ENCODE measurements at regions not wholly inside any gene's neighbourhood (a gene's known extent, or its start where the extent isn't known, plus 50 kb on each side); places are given as distances from the start of the nearest gene placed in this dataset.
A peak's percentile ranks its signal among the peaks of the same experiment; 100 is the strongest.

DNA sequence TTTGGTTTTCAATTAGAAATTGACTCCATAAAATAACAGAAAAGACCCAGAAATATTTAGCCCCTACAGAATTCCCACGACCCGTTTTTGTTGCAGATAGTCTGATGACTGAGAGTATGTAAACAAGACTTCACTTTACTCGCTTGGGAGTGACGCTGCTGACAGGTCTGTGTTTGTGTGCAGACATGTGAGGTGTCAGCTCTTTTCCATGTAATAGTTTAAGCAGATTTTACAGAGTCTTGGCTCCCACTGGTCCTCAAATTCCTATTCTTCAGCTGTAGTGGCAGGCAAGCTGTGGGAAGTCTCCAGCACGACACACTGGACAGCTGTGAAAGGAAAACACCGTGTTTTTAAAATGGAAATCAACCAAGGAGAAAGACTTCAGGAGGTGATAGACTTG, 455.7 kb downstream of the GABRG1 start:
- no peak for DNase-seq (ENCODE audit: low read depth)
- in situ Hi-C loops (cut with HindIII; ENCODE audit: low pct_unique_long_range_greater_than_20kb, low sequenced_read_pairs): no loop called here

- in situ Hi-C loops (cut with HindIII; ENCODE audit: low pct_unique_long_range_greater_than_20kb, low sequenced_read_pairs): no loop called here
- no peak for DNase-seq (ENCODE audit: low read depth)
These were observed 460.2 kb downstream of the GABRG1 start for GRCh38 chr4:45663628-45664081.

GRCh38 chr4:45663003-45663402, 460.9 kb downstream of the GABRG1 start:
- DNase-seq (ENCODE audit: low read depth): peak; percentile 2
- in situ Hi-C loops (cut with HindIII; ENCODE audit: low pct_unique_long_range_greater_than_20kb, low sequenced_read_pairs): no loop called here

DNA sequence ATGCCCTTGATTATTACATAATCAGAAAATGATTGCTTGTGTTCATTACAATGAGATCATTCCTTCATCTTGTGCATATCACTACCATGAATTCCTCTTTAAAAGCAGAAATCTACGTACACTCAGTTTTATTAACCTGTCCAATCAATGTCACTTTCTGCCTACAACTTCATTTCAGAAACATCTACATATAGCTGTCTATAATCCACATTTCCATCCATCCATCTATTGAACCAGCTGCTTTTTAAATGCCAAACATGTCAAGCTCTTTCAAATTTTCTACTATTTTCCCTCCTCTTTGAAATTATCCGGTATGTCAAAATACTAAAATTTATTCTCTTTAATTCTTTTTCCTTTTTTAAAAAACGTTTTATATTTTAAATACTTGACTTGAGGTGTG, 462.0 kb downstream of the GABRG1 start:
- in situ Hi-C loops (cut with HindIII; ENCODE audit: low pct_unique_long_range_greater_than_20kb, low sequenced_read_pairs): no loop called here
- DNase-seq (ENCODE audit: low read depth): no peak

- in situ Hi-C loops (cut with HindIII; ENCODE audit: low pct_unique_long_range_greater_than_20kb, low sequenced_read_pairs): no loop called here
- no peak for DNase-seq (ENCODE audit: low read depth)
These were observed 473.3 kb downstream of the GABRG1 start for GRCh38 chr4:45650545-45650944.

DNA sequence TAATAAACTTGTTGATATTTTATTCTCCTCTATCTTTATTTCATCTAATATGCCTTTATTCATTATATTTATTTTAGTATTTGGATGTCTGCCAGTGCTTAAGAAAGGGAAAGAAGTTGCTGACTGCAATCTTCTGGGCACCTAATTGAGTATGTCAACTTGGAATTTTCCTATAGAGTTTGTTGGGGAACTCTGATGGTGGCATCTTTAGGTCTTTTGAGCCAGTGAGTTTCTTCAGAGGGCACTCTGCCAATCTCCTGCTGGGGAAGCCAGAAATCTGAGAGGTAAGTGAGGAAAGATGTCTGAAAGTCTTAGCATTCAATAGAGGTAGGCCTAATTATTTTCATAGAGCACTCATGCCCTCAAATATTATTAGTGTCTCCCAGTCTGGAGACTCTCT, 475.0 kb downstream of the GABRG1 start:
- DNase-seq (ENCODE audit: low read depth): no peak
- in situ Hi-C loops (cut with HindIII; ENCODE audit: low pct_unique_long_range_greater_than_20kb, low sequenced_read_pairs): no loop called here

GRCh38 chr4:45647823-45648222, 476.0 kb downstream of the GABRG1 start:
- no peak for DNase-seq (ENCODE audit: low read depth)
- in situ Hi-C loops (cut with HindIII; ENCODE audit: low pct_unique_long_range_greater_than_20kb, low sequenced_read_pairs): no loop called here

DNA sequence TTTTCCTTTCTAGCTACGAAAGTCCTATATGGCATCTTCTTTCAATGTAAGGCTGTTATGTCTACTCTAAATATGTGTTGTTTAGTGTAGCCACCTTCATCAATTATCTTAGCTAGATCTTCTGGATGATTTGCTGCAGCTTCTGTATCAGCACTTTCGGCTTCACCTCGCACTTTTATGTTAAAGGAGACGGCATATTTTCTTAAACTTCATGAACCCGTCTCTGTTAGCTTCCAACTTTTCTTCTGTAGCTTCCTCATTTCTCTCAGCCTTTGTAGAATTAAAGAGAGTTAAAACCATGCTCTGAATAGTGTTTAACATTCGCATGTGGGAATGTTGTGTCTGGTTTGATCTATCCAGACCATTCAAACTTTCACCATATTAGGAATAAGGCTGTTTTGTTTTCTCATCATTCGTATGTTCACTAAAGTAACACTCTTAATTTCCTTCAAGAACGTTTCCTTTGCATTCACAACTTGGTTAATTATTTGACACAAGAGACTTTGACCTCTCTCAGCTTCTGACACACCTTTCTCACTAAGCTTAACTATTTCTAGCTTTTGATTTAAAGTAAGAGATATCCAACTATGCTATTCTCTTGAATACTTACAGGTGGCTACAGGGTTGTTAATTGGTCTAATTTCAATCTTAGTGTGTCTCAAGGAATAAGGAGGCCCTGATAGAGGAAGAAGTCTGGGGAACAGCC, 476.8 kb downstream of the GABRG1 start:
- no peak for DNase-seq (ENCODE audit: low read depth)
- in situ Hi-C loops (cut with HindIII; ENCODE audit: low pct_unique_long_range_greater_than_20kb, low sequenced_read_pairs): no loop called here

- DNase-seq (ENCODE audit: low read depth): no peak
- in situ Hi-C loops (cut with HindIII; ENCODE audit: low pct_unique_long_range_greater_than_20kb, low sequenced_read_pairs): no loop called here
These were observed 483.6 kb downstream of the GABRG1 start for GRCh38 chr4:45640281-45640680.

GRCh38 chr4:45638641-45639040, 485.2 kb downstream of the GABRG1 start:
- in situ Hi-C loops (cut with HindIII; ENCODE audit: low pct_unique_long_range_greater_than_20kb, low sequenced_read_pairs): no loop called here
- DNase-seq (ENCODE audit: low read depth): no peak

GRCh38 chr4:45636175-45636574, 487.7 kb downstream of the GABRG1 start:
- in situ Hi-C loops (cut with HindIII; ENCODE audit: low pct_unique_long_range_greater_than_20kb, low sequenced_read_pairs): no loop called here
- DNase-seq (ENCODE audit: low read depth): no peak

GRCh38 chr4:45629717-45630116, 494.1 kb downstream of the GABRG1 start:
- in situ Hi-C loops (cut with HindIII; ENCODE audit: low pct_unique_long_range_greater_than_20kb, low sequenced_read_pairs): no loop called here
- no peak for DNase-seq (ENCODE audit: low read depth)

GRCh38 chr4:45621971-45622370, 501.9 kb downstream of the GABRG1 start:
- in situ Hi-C loops (cut with HindIII; ENCODE audit: low pct_unique_long_range_greater_than_20kb, low sequenced_read_pairs): no loop called here
- DNase-seq (ENCODE audit: low read depth): peak; percentile 8

DNA sequence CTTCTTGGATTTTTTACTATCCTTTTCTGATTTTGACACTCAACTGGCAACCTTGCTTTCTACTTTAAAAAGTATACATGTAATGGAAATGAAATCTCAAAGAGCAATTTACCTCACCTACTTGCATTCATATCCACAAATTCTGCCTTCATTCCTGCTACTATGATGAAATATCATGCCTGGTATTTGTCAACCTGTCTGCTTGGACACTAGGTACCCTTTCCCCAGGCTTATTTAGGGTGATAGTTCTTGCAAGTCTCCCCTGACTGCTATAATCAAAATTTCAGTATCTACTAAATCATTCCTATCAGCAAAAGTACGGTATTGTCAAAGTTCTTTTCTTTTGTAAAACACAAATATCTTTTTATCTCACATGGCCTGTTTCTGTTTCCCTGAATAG, 503.0 kb downstream of the GABRG1 start:
- no peak for DNase-seq (ENCODE audit: low read depth)
- in situ Hi-C loops (cut with HindIII; ENCODE audit: low pct_unique_long_range_greater_than_20kb, low sequenced_read_pairs): no loop called here

- in situ Hi-C loops (cut with HindIII; ENCODE audit: low pct_unique_long_range_greater_than_20kb, low sequenced_read_pairs): no loop called here
- DNase-seq (ENCODE audit: low read depth): no peak
These were observed 527.3 kb downstream of the GABRG1 start for GRCh38 chr4:45596379-45597101.

- in situ Hi-C loops (cut with HindIII; ENCODE audit: low pct_unique_long_range_greater_than_20kb, low sequenced_read_pairs): no loop called here
- no peak for DNase-seq (ENCODE audit: low read depth)
These were observed 543.5 kb downstream of the GABRG1 start for GRCh38 chr4:45580334-45580733.

DNA sequence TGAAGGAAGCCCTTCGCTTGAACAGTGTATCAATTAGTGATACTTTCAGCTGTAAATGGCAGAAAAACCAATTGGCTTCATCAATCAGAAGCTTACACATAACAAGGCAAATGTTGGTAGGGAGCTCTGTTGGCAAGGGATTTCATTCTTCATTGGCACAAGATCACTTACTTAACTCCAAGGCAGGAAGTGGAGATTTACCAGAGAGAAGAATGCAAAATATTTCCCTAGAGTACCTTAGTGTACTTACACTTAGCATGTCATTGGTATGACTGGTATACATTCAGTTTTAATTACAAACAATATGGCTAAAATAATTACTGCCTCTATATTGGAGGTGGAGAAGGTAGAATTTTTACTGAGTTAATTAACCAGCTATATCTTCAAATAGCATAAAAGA, 545.0 kb downstream of the GABRG1 start:
- in situ Hi-C loops (cut with HindIII; ENCODE audit: low pct_unique_long_range_greater_than_20kb, low sequenced_read_pairs): no loop called here
- no peak for DNase-seq (ENCODE audit: low read depth)

- no peak for DNase-seq (ENCODE audit: low read depth)
- in situ Hi-C loops (cut with HindIII; ENCODE audit: low pct_unique_long_range_greater_than_20kb, low sequenced_read_pairs): no loop called here
These were observed 547.6 kb downstream of the GABRG1 start for GRCh38 chr4:45576275-45576674.

DNA sequence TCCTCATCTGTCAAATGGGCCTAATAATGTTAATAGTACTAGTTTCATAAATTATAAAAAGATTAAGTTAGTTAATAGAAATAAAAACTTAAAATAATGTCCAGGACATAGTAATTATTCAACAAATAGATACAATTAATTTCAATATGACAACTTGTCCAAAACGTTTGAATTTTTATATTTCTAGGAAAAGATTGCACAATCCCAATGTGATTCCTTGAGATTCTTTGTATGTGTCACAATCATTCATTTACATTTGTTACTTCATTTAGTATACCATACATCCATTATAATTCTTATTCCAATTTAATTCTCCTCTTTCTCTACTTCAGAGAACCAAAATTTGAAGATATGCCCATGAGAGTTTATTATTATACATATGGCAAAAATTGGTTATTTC, 554.2 kb downstream of the GABRG1 start:
- in situ Hi-C loops (cut with HindIII; ENCODE audit: low pct_unique_long_range_greater_than_20kb, low sequenced_read_pairs): no loop called here
- DNase-seq (ENCODE audit: low read depth): no peak

DNA sequence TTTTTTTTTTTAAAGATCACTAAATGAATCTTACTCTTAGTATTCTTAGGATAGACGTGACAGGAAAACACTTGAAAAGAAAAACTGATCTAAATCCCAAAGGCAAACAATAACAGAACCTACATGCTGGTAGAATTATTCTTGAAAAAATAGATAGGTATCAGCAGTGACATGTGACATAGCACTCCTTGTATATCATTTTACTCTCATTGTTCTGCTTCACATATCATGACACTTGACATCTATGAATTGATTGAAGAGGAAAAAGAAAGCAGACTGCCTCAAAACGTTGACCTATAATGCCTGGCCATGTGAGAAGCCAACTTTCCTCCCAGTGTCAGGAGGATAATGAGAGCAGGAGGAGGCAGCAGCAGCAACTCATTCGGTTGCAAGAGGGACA, 555.2 kb downstream of the GABRG1 start:
- DNase-seq (ENCODE audit: low read depth): no peak
- in situ Hi-C loops (cut with HindIII; ENCODE audit: low pct_unique_long_range_greater_than_20kb, low sequenced_read_pairs): no loop called here

All from Caki2 (cell line).